H9 (cell line): ENCODE measurements at regions not wholly inside any gene's neighbourhood (a gene's known extent, or its start where the extent isn't known, plus 50 kb on each side); places are given as distances from the start of the nearest gene placed in this dataset.

Experiments used
- DNase-seq: peaks from one replicate; pipeline ENCODE4 v3.0.0-alpha.2; 2017
- H2AFZ ChIP-seq: one replicate; pipeline ENCODE4 v1.6.1; 2013; ENCODE audit warnings: mild to moderate bottlenecking, low read length, control low read depth, moderate library complexity
- H2AK5ac ChIP-seq: 2 replicates; pipeline ENCODE4 v1.6.1; 2013; ENCODE audit warnings: low read length, control low read depth, mixed read lengths; ENCODE audit not compliant: insufficient read length
- H2BK120ac ChIP-seq: one replicate; pipeline ENCODE4 v1.6.1; 2013; ENCODE audit warnings: low read depth, mild to moderate bottlenecking, low read length, control low read depth, inconsistent platforms; ENCODE audit not compliant: poor library complexity, severe bottlenecking
- H2BK12ac ChIP-seq: 2 replicates; pipeline ENCODE4 v1.6.1; 2013; ENCODE audit warnings: low read length, control low read depth, mixed read lengths, low read depth; ENCODE audit not compliant: insufficient read length
- H2BK15ac ChIP-seq: 2 replicates; pipeline ENCODE4 v1.6.1; 2013; ENCODE audit warnings: low read depth, low read length, control low read depth
- H2BK20ac ChIP-seq: one replicate; pipeline ENCODE4 v1.6.1; 2013; ENCODE audit warnings: low read depth, mild to moderate bottlenecking, low read length, control low read depth, inconsistent platforms; ENCODE audit not compliant: poor library complexity, severe bottlenecking
- H2BK5ac ChIP-seq: 2 replicates; pipeline ENCODE4 v1.6.1; 2013; ENCODE audit warnings: low read length, control low read depth, mixed read lengths; ENCODE audit not compliant: insufficient read length
- H3K14ac ChIP-seq: 2 replicates; pipeline ENCODE4 v1.6.1; 2013; ENCODE audit warnings: low read length, control low read depth; ENCODE audit not compliant: insufficient read depth
- H3K18ac ChIP-seq: 2 replicates; pipeline ENCODE4 v1.6.1; 2013; ENCODE audit warnings: low read depth, mild to moderate bottlenecking, mixed read lengths, low read length, control low read depth; ENCODE audit not compliant: insufficient read length
- H3K23ac ChIP-seq: 2 replicates; pipeline ENCODE4 v1.6.1; 2013; ENCODE audit warnings: low read length, control low read depth, mixed read lengths, low read depth; ENCODE audit not compliant: insufficient read length
- H3K23me2 ChIP-seq: 2 replicates; pipeline ENCODE4 v1.6.1; 2013; ENCODE audit warnings: low read depth, mild to moderate bottlenecking, mixed read lengths, low read length, control low read depth; ENCODE audit not compliant: insufficient read length, poor library complexity, severe bottlenecking
- H3K27ac ChIP-seq: 2 replicates; pipeline ENCODE4 v1.5.1; 2013; ENCODE audit warnings: low read length, control low read depth, mixed read lengths, low read depth; ENCODE audit not compliant: insufficient read length
- H3K27me3 ChIP-seq: 2 replicates; pipeline ENCODE4 v1.6.1; 2013; ENCODE audit warnings: low read length, control low read depth, inconsistent platforms; ENCODE audit not compliant: insufficient read depth
- H3K4ac ChIP-seq: 2 replicates; pipeline ENCODE4 v1.6.1; 2013; ENCODE audit warnings: low read depth, mild to moderate bottlenecking, control low read depth, inconsistent platforms, low read length, moderate library complexity
- H3K4me1 ChIP-seq: 2 replicates; pipeline ENCODE4 v1.6.1; 2013; ENCODE audit warnings: low read length, control low read depth, inconsistent platforms; ENCODE audit not compliant: insufficient read depth
- H3K4me2 ChIP-seq: 2 replicates; pipeline ENCODE4 v1.6.1; 2013; ENCODE audit warnings: low read length, control low read depth, mixed read lengths; ENCODE audit not compliant: insufficient read length, insufficient read depth
- H3K56ac ChIP-seq: 2 replicates; pipeline ENCODE4 v1.6.1; 2013; ENCODE audit warnings: low read depth, mild to moderate bottlenecking, mixed read lengths, low read length, control low read depth; ENCODE audit not compliant: insufficient read length
- H3K79me1 ChIP-seq: 2 replicates; pipeline ENCODE4 v1.6.1; 2013; ENCODE audit warnings: low read depth, mild to moderate bottlenecking, moderate library complexity, low read length, control low read depth, inconsistent platforms; ENCODE audit not compliant: insufficient read depth, poor library complexity, severe bottlenecking
- H3K79me2 ChIP-seq: 2 replicates; pipeline ENCODE4 v1.6.1; 2013; ENCODE audit warnings: low read length, control low read depth, inconsistent platforms; ENCODE audit not compliant: insufficient read depth
- H3K9ac ChIP-seq: 2 replicates; pipeline ENCODE4 v1.6.1; 2013; ENCODE audit warnings: low read length, control low read depth, mixed read lengths; ENCODE audit not compliant: insufficient read length; ENCODE audit errors: extremely low read depth
- H3K9me3 ChIP-seq: one replicate; pipeline ENCODE4 v1.6.1; 2013; ENCODE audit warnings: low read depth, low read length, inconsistent platforms; ENCODE audit not compliant: control insufficient read depth
- H3T11ph ChIP-seq: one replicate; pipeline ENCODE4 v1.6.1; 2013; ENCODE audit warnings: mild to moderate bottlenecking, low read length, control low read depth, inconsistent platforms
- H4K20me1 ChIP-seq: one replicate; pipeline ENCODE4 v1.6.1; 2013; ENCODE audit not compliant: control insufficient read depth, insufficient read length, insufficient read depth
- H4K5ac ChIP-seq: 2 replicates; pipeline ENCODE4 v1.6.1; 2013; ENCODE audit warnings: low read depth, mild to moderate bottlenecking, mixed read lengths, low read length, control low read depth; ENCODE audit not compliant: insufficient read length
- H4K8ac ChIP-seq: replicated peaks from 2 replicates; pipeline ENCODE4 v1.6.1; 2013; ENCODE audit warnings: low read length, control low read depth, mixed read lengths, low read depth; ENCODE audit not compliant: insufficient read length
- H4K91ac ChIP-seq: 2 replicates; pipeline ENCODE4 v1.6.1; 2013; ENCODE audit warnings: low read depth, mild to moderate bottlenecking, moderate library complexity, mixed read lengths, low read length, control low read depth; ENCODE audit not compliant: insufficient read length
- H3K27ac Mint-ChIP-seq, 3 experiments: 2 replicates in 2 of 3; 3 replicates in 1 of 3; pipeline ENCODE4 v1.8.0; 2020 to 2021; ENCODE audit warnings: mixed read lengths in 3 of 3, mild to moderate bottlenecking in 1 of 3, moderate library complexity in 1 of 3
- H3K27me3 Mint-ChIP-seq: 2 replicates; pipeline ENCODE4 v1.8.0; 2021; ENCODE audit warnings: low read depth, mild to moderate bottlenecking, moderate library complexity, mixed read lengths
- H3K36me3 Mint-ChIP-seq, 3 experiments: 2 replicates in 2 of 3; 3 replicates in 1 of 3; pipeline ENCODE4 v1.8.0; 2020 to 2021; ENCODE audit warnings: low read depth in 3 of 3, mixed read lengths in 3 of 3; ENCODE audit not compliant: insufficient read depth in 1 of 3
- H3K4me1 Mint-ChIP-seq, 2 experiments: 2 replicates each; pipeline ENCODE4 v1.8.0; 2020; ENCODE audit warnings: mixed read lengths in 2 of 2
- H3K4me3 Mint-ChIP-seq, 2 experiments: 2 replicates in 1 of 2; 3 replicates in 1 of 2; pipeline ENCODE4 v1.8.0; 2020 to 2021; ENCODE audit warnings: mild to moderate bottlenecking in 2 of 2, mixed read lengths in 2 of 2, moderate library complexity in 1 of 2
- H3K9me3 Mint-ChIP-seq, 2 experiments: 2 replicates in 1 of 2; 3 replicates in 1 of 2; pipeline ENCODE4 v1.8.0; 2020; ENCODE audit warnings: mild to moderate bottlenecking in 2 of 2, mixed read lengths in 2 of 2, moderate library complexity in 1 of 2
- CTCF ChIP-seq: fragments of 200-600 bp; sonication (generic); conservative IDR thresholded peaks from 3 replicates; pipeline ENCODE4 v1.8.0; 2021; ENCODE audit warnings: antibody characterized with exemption, mild to moderate bottlenecking
- WGBS: extraction: QIAGEN DNeasy Blood & Tissue Kit; methylation state at CpG from one replicate; pipeline ENCODE4 v1.1.7; 2013; ENCODE audit warnings: missing lambda C conversion rate, low lambda C conversion rate, mixed read lengths; ENCODE audit not compliant: insufficient read length; ENCODE audit errors: extremely low coverage; 5-methylcytosine and 5-hydroxymethylcytosine counted together

- no peaks in the 10 kb centered on the region for H3K4me1 ChIP-seq
- no peaks in the 10 kb centered on the region for H3K23me2 ChIP-seq
- H3K56ac ChIP-seq, result no peak overlapping the region
- no peak overlapping the region for H3K14ac ChIP-seq
- Mint-ChIP-seq H3K27ac (no peak overlapping the region), H3K36me3 (no peaks in the 10 kb centered on the region; a peak in 1 of 7 replicates), H3K4me1 (0 out of 4 replicates have a peak, but pooled peaks cover 0 to 2% of the 10 kb centered on the region in 2 experiments), H3K27me3 (peaks cover 15% of the 10 kb centered on the region), H3K4me3 (no peak overlapping the region; a peak in 1 of 5 replicates), H3K9me3 (no peaks in the 10 kb centered on the region)
- H3K23ac ChIP-seq, result no peak overlapping the region
- H3K9me3 ChIP-seq, result no peaks in the 10 kb centered on the region
- H3K79me2 ChIP-seq, result no peaks in the 10 kb centered on the region
- H3K79me1 ChIP-seq, result no peaks in the 10 kb centered on the region
- H3K27ac ChIP-seq, result no peak overlapping the region
- no peak overlapping the region for H2BK15ac ChIP-seq
- no peak overlapping the region for H2AK5ac ChIP-seq
- no peak overlapping the region for H4K5ac ChIP-seq
- no peak overlapping the region for H2BK12ac ChIP-seq
- no CpG with 5 or more reads among the region's 18 CpGs for WGBS
- no peak overlapping the region for H3K4ac ChIP-seq
- no peak overlapping the region for H4K91ac ChIP-seq
- no peak overlapping the region for H2AFZ ChIP-seq
- H3T11ph ChIP-seq, result no peak overlapping the region
- no peak overlapping the region for H2BK5ac ChIP-seq
- no peak overlapping the region for H2BK120ac ChIP-seq
- DNase-seq, result peak; percentile 67
- H2BK20ac ChIP-seq, result no peak overlapping the region
- H3K18ac ChIP-seq, result no peak overlapping the region
- H3K4me2 ChIP-seq, result no peak overlapping the region
- H3K27me3 ChIP-seq, result no peaks in the 10 kb centered on the region
- H4K8ac ChIP-seq, result no peak overlapping the region
- H4K20me1 ChIP-seq, result no peaks in the 10 kb centered on the region
- peak; percentile 43; the same call in 2 of the 3 replicates for TF ChIP-seq CTCF
- H3K9ac ChIP-seq, result no peak overlapping the region
These were observed 146.7 kb downstream of the TSN start for GRCh38 chr2:121902171-121902591.
